HG03196 (cell line): ENCODE measurements at regions not wholly inside any gene's neighbourhood (a gene's known extent, or its start where the extent isn't known, plus 50 kb on each side); places are given as distances from the start of the nearest gene placed in this dataset.
"Not testable (repeated sequence)": the region's sequence is repeated elsewhere in the genome, so short reads cannot be mapped to it uniquely, and the experiment has no call there.

ENCODE experiments used
- ATAC-seq: cut with Tn5 transposase; IDR thresholded peaks from one replicate; pipeline ENCODE4 v1.9.1; 2021; ENCODE audit not compliant: unreplicated experiment

GRCh38 chr6:14882394-14883026 lies 363.4 kb upstream of the JARID2 start:
- ATAC-seq: no peak

- no peak for ATAC-seq
These were observed 361.9 kb upstream of the JARID2 start for GRCh38 chr6:14883921-14884320.

- no peak for ATAC-seq
These were observed 360.4 kb upstream of the JARID2 start for GRCh38 chr6:14885498-14885897.

GRCh38 chr6:14887181-14887580 lies 358.7 kb upstream of the JARID2 start:
- ATAC-seq: no peak

GRCh38 chr6:14887986-14888574 lies 357.8 kb upstream of the JARID2 start:
- ATAC-seq: no peak

- no peak for ATAC-seq
These were observed 357.3 kb upstream of the JARID2 start for GRCh38 chr6:14888575-14889000.

GRCh38 chr6:14889188-14889587 lies 356.7 kb upstream of the JARID2 start:
- ATAC-seq: no peak

GRCh38 chr6:14889611-14890593 lies 356.0 kb upstream of the JARID2 start:
- no peak for ATAC-seq

- ATAC-seq: not testable (repeated sequence)
These were observed 354.0 kb upstream of the JARID2 start for GRCh38 chr6:14891820-14892375.

- ATAC-seq: no peak
These were observed 351.8 kb upstream of the JARID2 start for GRCh38 chr6:14894105-14894504.

GRCh38 chr6:14896475-14896874 lies 349.4 kb upstream of the JARID2 start:
- ATAC-seq: no peak

- no peak for ATAC-seq
These were observed 348.0 kb upstream of the JARID2 start for GRCh38 chr6:14897831-14898230.

- ATAC-seq: not testable (repeated sequence)
These were observed 346.4 kb upstream of the JARID2 start for GRCh38 chr6:14899441-14899840.

GRCh38 chr6:14900919-14901318 lies 344.9 kb upstream of the JARID2 start:
- ATAC-seq: no peak

GRCh38 chr6:14903176-14904038 lies 342.5 kb upstream of the JARID2 start:
- ATAC-seq: no peak

GRCh38 chr6:14905201-14905600 lies 340.7 kb upstream of the JARID2 start:
- ATAC-seq: no peak

GRCh38 chr6:14906621-14907020 lies 339.2 kb upstream of the JARID2 start:
- ATAC-seq: no peak

- peak; percentile 73 for ATAC-seq
These were observed 334.9 kb upstream of the JARID2 start for GRCh38 chr6:14910692-14911547.

- ATAC-seq: no peak
These were observed 333.6 kb upstream of the JARID2 start for GRCh38 chr6:14912226-14912625.

- ATAC-seq: no peak
These were observed 333.2 kb upstream of the JARID2 start for GRCh38 chr6:14912706-14913105.
